HL-60 (cell line): ENCODE measurements at regions not wholly inside any gene's neighbourhood (a gene's known extent, or its start where the extent isn't known, plus 50 kb on each side); places are given as distances from the start of the nearest gene placed in this dataset.

ENCODE experiments used
- DNase-seq, 2 experiments: peaks; one replicate each; pipeline ENCODE4 v3.0.0-alpha.2; 2010 to 2020; ENCODE audit warnings: low read depth in 1 of 2, low spot score in 1 of 2
- H3K27ac ChIP-seq: fragments of 250-450 bp; sonication (Bioruptor Pico); replicated peaks from 2 replicates; pipeline ENCODE4 v1.5.1; 2020; ENCODE audit warnings: mild to moderate bottlenecking, moderate library complexity
- H3K27me3 ChIP-seq: fragments of 250-450 bp; sonication (Bioruptor Pico); 2 replicates; pipeline ENCODE4 v1.5.1; 2021; ENCODE audit warnings: mild to moderate bottlenecking, moderate library complexity; ENCODE audit not compliant: insufficient read depth, poor library complexity, severe bottlenecking
- H3K4me3 ChIP-seq: replicated peaks from 2 replicates; pipeline ENCODE4 v1.5.1; 2011; ENCODE audit warnings: mild to moderate bottlenecking, control low read depth, low read length; ENCODE audit not compliant: insufficient read depth
- GABPA ChIP-seq: IDR thresholded peaks from 2 replicates; pipeline ENCODE4 v1.6.1; 2012; ENCODE audit warnings: low read depth
- POLR2AphosphoS5 ChIP-seq: IDR thresholded peaks from 2 replicates; pipeline ENCODE4 v1.6.1; 2012; ENCODE audit warnings: low read depth
- SPI1 ChIP-seq: IDR thresholded peaks from 2 replicates; pipeline ENCODE4 v1.6.1; 2012; ENCODE audit warnings: low read depth, mild to moderate bottlenecking, borderline replicate concordance
- TF ChIP-seq, protein P1 (sequence below): IDR thresholded peaks from 2 replicates; pipeline ENCODE4 v1.6.1; 2012; ENCODE audit warnings: low read depth; ENCODE audit not compliant: insufficient replicate concordance
- TF ChIP-seq, protein P2 (sequence below): IDR thresholded peaks from one replicate; pipeline ENCODE4 v1.5.1; 2011; ENCODE audit warnings: low read length, control low read depth, inconsistent platforms; ENCODE audit not compliant: insufficient read depth

DNA sequence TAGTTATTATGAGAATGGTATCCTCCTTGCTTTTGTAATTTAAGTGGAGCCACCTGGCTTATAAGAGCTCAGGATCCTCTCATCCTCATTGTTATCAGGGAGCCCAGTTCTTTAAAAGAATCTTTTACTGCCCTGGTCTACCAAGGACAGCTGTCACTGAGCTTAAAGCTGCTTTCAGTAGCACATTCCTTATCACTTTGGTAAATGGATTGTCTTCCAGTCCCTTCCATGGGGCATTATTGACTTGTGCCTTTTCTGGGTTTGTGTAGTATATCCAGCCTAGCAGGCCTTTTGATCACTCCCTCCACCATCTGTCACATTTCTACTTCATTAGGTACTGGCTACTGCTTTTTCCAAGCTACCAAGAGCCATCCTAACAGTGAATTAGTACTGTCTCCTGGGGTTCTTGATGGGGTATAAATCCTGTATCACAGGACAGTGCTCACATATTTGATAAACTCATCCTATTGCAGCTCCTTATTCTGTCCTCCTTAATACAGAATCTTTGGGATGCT, 208.9 kb downstream of the TMEM26 start:
- H3K27ac ChIP-seq = no peak overlapping the region
- no peak overlapping the region for H3K4me3 ChIP-seq
- H3K27me3 ChIP-seq = no peaks in the 10 kb centered on the region
- no peak for TF ChIP-seq GABPA
- no peak for TF ChIP-seq SPI1
- TF ChIP-seq, protein P1, sequence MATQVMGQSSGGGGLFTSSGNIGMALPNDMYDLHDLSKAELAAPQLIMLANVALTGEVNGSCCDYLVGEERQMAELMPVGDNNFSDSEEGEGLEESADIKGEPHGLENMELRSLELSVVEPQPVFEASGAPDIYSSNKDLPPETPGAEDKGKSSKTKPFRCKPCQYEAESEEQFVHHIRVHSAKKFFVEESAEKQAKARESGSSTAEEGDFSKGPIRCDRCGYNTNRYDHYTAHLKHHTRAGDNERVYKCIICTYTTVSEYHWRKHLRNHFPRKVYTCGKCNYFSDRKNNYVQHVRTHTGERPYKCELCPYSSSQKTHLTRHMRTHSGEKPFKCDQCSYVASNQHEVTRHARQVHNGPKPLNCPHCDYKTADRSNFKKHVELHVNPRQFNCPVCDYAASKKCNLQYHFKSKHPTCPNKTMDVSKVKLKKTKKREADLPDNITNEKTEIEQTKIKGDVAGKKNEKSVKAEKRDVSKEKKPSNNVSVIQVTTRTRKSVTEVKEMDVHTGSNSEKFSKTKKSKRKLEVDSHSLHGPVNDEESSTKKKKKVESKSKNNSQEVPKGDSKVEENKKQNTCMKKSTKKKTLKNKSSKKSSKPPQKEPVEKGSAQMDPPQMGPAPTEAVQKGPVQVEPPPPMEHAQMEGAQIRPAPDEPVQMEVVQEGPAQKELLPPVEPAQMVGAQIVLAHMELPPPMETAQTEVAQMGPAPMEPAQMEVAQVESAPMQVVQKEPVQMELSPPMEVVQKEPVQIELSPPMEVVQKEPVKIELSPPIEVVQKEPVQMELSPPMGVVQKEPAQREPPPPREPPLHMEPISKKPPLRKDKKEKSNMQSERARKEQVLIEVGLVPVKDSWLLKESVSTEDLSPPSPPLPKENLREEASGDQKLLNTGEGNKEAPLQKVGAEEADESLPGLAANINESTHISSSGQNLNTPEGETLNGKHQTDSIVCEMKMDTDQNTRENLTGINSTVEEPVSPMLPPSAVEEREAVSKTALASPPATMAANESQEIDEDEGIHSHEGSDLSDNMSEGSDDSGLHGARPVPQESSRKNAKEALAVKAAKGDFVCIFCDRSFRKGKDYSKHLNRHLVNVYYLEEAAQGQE = no peak
- no peak for TF ChIP-seq POLR2AphosphoS5
- no peak for DNase-seq

DNA sequence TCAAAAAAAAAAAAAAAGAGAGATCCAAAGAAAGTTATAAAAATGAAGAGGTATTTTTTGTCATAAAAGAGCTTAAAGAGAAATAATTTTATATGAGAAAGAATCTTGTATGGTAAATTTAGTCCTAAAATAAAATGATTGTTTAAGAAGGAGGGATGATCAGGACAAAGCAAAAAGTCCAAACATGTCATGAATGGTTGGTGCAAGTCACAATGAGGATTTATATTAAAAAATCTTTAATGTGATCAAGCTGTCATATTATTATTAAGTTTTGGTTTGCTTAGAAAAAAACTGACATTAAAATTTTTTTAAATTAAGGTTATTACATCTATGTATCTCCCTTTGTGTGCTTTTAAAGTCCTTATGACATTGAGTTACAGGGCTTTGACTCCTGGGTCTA, 220.4 kb downstream of the TMEM26 start:
- TF ChIP-seq, protein P2, sequence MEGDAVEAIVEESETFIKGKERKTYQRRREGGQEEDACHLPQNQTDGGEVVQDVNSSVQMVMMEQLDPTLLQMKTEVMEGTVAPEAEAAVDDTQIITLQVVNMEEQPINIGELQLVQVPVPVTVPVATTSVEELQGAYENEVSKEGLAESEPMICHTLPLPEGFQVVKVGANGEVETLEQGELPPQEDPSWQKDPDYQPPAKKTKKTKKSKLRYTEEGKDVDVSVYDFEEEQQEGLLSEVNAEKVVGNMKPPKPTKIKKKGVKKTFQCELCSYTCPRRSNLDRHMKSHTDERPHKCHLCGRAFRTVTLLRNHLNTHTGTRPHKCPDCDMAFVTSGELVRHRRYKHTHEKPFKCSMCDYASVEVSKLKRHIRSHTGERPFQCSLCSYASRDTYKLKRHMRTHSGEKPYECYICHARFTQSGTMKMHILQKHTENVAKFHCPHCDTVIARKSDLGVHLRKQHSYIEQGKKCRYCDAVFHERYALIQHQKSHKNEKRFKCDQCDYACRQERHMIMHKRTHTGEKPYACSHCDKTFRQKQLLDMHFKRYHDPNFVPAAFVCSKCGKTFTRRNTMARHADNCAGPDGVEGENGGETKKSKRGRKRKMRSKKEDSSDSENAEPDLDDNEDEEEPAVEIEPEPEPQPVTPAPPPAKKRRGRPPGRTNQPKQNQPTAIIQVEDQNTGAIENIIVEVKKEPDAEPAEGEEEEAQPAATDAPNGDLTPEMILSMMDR = no peak
- TF ChIP-seq SPI1 (no peak), GABPA (no peak)
- TF ChIP-seq, protein P1 = no peak
- Histone ChIP-seq H3K27ac (no peak overlapping the region), H3K4me3 (no peak overlapping the region), H3K27me3 (no peaks in the 10 kb centered on the region)
- no peak for DNase-seq

DNA sequence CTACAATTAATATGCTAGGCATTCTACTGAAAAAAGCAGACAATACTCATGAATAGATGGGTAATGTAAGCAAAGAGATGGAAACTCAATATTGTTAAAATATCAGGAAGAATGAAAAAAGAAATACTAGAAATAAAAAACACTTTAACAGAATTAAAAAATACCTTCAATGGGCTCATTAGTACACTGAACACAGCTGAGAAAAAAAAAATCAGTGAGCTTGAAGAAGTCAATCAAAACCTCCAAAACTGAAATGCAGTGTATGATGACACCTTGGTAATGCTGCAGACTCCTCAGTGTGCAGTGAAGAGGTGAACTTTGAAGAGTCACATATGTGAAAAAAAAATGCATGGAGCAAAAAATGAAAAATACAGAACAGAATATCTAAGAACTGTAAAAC, 227.2 kb downstream of the TMEM26 start:
- no peak overlapping the region for H3K4me3 ChIP-seq
- H3K27me3 ChIP-seq = no peaks in the 10 kb centered on the region
- H3K27ac ChIP-seq = no peak overlapping the region
- no peak for DNase-seq
- TF ChIP-seq, protein P1 = no peak
- TF ChIP-seq SPI1 (no peak), GABPA (no peak)
- TF ChIP-seq, protein P2 = no peak
